RCC 7860 (cell line): ENCODE measurements at regions not wholly inside any gene's neighbourhood (a gene's known extent, or its start where the extent isn't known, plus 50 kb on each side); places are given as distances from the start of the nearest gene placed in this dataset.

Source experiments
- DNase-seq: peaks from one replicate; pipeline ENCODE4 v3.0.0-alpha.2; 2015; ENCODE audit warnings: low spot score
- FAIRE-seq: peaks from 2 replicates; lab custom pipeline; 2012; peaks lifted over from hg19 to GRCh38; lab: Jason Lieb, UNC

DNA sequence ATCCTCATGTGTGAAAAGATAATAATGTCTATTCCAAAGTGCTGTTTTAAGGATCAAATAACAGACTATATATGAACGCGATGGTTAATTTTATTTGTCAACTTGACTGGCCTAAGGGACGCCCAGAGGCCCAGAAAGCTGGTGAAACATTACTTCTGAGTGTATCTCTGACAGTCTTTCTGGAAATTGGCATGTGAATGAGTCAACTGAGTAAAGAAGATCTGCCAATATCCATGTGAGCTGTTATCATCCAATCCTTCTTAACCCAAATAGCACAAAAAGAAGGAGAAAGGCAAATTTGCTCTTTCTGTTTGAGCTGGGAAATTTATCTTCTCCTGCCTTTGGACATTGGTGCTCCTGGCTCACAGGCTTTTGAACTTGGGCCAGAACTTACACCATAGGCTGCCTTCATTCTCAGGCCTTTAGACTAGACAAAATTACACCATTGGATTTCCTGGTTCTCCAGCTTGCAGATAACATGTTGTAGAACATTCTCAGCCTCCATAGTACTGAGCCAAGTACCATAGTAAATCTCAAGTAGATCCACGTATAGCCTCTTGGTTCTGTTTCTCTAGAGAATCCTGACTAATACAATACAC, 114.7 kb upstream of the DOCK10 start:
- FAIRE-seq (no peak), DNase-seq (no peak)

DNA sequence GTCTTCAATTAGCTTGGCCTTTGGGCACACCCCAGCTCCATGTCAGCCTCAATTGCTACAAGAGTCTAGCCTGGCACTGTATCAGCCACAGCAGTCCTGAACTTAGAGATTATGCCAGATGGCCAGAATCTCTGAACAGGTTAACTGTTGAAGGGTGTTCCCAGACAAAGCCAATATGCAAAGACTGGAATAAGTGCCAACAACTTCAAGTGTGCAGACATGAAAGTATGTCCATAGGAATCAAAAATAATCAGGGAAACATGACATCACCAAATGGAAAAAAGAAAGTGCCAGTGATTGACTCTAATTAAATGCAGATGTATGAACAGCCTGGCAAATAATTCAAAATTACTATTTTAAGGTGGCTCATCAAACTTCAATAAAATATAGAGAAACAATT, 98.5 kb upstream of the DOCK10 start:
- DNase-seq = no peak
- FAIRE-seq = no peak

DNA sequence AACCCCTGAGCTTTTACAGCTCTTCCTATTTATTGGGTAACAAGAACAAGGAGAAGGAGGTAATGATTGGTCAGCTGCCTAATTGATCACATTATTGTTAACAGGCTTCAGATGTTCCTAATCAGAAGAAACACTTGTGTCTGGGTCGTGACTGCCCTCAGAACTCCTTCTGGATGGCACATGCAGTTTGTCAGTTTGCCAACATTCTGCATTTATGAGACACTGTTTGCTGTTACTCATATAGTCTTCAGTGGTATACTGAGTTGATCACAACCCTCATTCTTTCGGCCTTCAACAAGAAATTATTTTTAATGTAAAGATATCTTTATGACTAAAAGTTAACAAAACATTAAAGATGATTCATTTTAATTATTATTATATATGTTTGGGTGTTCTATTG, 95.7 kb upstream of the DOCK10 start:
- DNase-seq (no peak), FAIRE-seq (no peak)

DNA sequence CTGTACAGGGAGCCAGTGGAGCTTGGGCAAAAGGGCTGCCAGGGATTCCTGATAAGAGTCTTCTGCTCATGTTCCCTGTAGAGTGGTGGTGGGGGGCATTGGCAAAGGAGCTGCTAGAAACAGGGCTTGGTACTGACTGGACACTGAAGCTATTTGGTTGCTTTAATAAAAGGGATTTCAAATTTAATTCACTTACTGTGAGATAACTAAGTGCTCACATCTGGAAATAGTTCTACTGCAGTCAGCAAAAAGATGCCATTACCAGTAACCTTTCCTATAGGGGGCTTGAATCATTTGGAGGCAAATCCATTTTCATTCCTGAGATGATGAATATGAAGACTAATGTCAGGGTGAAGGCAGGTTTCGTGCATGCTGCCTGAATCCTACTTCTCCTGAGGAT, 94.3 kb upstream of the DOCK10 start:
- no peak for DNase-seq
- no peak for FAIRE-seq

DNA sequence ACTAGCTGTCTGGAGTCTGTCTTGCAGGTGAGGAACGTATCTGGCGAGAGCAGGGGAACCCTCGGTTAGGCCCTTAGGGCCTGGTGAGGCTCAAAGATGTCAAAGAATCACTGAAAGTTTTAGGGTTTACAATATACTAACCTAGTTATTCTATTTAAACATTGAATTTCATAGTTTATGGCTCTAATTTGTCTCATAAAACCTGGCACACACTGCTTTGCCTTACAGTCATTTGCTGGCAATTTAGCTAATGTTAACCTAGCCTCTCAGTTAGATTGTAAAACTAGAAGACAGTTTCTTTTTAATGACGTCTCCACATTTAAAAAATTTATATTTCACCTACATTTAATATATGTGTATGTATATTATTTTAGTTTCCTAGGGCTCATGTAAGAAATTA, 89.6 kb upstream of the DOCK10 start:
- FAIRE-seq = no peak

DNA sequence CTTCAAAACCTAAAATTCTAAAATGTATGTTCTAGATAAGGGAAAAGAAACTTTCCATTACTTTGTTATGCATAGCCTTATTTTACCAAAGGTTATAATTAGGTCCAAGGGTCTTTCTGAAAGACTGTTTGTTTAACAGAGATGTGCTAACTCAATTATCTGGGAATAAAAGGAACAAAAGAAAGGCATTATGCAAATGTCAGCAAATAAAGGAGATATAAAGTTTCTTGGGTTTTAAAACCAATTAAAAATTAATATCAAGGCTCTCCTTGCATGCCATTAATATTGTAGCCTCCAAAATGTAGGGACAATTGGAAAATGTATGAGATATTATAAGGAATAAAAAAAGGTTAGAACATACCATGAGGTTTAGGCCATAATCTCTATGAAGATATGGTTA, 87.8 kb upstream of the DOCK10 start:
- DNase-seq (no peak), FAIRE-seq (no peak)

More for the DNA sequence above, 89.6 kb upstream of the DOCK10 start:
- DNase-seq = no peak

DNA sequence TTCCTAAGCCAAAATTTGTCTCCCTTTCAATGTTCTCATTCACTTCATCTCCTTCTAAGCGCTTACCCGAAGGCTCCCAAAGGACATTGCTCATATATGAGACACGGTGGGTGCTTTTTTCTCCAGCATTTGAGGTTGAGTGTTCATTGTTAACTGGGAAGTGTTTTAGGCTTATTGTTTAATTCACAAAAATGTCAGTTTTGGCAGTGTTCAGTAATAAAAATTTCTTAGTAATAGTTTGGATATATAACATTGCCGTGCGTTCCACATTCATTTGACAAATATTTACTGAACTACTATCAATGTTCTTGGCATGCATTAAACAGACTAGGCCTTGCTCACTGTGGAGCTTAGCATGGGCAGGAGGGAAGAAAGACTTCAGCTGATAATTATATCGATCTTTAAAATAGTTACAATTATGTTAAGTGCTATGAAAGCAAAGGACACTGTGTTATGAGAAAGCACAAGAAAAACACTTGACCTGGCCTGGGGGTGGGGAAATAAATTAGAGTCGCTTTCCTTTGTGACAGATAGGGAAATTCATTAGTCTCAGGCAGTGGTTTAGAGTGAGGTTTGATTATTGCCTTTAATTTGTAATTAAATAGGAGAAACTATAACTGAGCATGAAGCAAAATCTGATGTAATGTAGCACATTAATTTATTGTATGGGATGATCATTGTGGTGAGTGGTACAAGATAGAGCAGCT, 82.2 kb upstream of the DOCK10 start:
- no peak for FAIRE-seq
- no peak for DNase-seq

DNA sequence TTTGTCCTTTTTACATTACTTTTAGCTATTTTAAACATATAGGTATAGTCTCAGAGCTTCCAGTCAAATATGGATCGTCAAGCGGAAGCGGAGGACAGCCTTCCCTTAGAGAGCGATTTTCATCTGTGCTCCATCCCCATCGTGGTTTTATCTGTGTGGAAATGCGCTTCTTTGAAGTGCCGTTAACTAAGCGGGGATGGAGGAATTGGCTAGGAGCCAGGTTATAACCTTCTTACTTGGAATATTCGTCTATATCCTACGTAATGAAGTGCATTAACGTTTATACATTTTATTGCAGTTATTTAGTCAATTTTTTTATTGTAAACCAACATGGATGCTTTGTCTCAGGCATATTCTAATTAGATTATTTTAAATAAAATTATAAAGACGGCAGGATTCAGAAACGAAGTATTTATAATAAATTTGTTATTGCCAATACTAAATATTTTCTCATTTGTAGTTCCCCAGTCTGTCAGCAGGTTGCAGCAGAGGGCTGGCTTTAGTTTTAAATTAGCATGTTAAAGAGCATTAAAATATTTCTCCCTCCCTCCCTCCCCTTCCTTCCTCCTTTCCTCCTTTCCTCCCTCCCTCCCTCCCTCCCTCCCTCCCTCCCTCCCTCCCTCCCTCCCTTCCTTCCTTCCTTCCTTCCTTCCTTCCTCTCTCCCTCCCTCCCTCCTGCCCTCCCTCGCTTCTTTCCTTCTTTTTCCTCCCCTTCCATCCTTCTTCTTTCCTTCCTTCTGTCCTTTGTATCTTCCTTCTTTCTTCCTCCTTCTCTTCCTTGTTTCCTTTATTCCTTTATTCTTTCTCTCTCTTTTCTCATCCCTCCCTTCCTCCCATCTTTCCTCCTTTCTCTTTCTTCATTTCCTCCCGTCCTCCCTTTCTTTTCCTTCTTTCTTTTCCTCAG, 80.6 kb upstream of the DOCK10 start:
- FAIRE-seq (peak; percentile 2), DNase-seq (no peak)

DNA sequence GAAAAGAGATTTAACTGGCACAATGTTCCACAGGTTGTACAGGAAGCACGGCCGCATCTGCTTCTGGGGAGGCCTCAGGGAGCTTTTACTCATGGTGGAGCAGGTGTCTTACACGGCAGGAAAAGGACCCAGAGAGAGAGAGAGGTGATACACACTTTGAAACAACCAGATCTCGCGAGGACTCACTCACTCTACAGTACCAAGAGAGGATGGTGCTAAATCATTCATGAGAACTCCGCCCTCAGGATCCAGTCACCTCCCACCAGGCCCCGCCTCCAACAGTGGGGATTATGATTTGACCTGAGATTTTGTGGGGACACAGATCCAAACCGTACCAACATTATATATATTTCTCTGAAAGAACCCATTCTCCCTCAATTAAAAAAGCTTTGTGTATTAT, 79.7 kb upstream of the DOCK10 start:
- FAIRE-seq (no peak), DNase-seq (no peak)

DNA sequence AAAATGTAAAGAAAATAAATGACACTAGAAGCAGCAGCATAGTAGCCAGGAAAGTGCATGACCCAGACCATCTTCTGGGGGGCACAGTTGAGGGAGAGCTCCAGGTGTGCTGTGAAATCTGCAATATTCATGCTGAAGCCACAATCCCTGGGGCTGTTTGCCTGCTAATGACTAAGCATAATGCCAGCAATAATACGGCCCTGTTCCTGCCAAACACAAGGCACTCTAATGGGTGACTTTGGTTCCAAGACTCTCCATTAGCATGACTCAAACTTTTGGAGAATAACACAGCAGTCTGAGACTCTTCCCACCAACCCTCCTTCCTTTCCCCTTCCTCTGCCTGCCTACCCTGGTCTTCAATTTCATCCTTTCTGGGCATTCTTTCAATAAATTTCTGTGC, 77.9 kb upstream of the DOCK10 start:
- peak; percentile 36 for DNase-seq
- FAIRE-seq = no peak

DNA sequence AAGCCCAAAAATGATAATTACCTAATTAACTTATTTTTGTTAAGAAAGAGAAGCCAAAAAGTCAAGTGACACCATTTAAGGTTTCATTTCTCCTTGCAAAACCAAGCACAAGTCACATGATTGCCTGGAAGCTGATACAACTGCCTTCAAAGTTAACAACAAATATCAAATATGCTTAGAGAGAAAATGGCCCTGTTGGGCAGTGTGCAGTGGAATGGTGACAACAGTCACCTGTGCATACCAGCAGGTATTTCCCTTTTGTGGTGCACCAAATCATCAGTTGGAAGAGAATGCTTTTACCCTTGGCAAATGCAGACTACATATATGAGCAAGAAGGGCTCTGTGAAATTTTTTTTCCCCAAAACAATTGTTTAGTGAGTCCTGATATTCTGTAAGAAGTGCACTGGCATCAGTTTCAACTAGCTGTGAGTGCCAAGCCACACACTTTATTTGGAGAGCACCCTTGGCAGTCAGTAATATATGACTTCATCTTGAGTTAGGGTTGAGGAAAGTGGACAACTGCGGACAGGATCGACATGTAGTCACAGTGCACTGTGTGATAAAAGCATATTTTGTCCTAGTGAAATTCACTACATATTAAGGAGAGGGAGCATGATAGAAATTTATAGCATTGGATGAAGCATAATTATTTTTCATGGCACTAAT, 74.9 kb upstream of the DOCK10 start:
- no peak for FAIRE-seq

DNA sequence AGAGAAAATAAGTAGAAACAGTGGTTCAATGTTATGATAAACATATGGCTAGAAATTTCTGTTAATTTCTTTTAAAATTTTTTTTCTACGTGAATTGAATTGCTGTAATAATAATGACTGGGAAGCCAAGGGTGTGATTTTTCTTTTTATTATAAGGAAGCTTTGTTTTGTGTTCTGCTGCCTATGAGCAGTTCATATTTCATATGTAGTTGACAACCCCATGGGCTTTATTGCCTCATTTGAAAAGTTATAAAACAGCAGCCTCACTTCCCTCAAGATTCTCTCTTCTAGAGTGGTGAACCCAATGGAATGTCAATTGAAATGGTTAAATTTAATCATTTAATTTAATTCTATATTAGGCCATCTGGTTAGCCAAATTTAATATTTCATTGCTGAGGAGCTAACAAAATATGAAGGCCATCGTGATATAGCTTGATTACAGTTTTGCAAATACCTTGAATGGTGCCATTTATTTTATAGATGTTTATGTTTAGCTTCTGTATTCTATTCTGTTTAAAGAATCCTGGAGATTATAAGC, 72.6 kb upstream of the DOCK10 start:
- no peak for FAIRE-seq

More for the DNA sequence above, 74.9 kb upstream of the DOCK10 start:
- no peak for DNase-seq

DNA sequence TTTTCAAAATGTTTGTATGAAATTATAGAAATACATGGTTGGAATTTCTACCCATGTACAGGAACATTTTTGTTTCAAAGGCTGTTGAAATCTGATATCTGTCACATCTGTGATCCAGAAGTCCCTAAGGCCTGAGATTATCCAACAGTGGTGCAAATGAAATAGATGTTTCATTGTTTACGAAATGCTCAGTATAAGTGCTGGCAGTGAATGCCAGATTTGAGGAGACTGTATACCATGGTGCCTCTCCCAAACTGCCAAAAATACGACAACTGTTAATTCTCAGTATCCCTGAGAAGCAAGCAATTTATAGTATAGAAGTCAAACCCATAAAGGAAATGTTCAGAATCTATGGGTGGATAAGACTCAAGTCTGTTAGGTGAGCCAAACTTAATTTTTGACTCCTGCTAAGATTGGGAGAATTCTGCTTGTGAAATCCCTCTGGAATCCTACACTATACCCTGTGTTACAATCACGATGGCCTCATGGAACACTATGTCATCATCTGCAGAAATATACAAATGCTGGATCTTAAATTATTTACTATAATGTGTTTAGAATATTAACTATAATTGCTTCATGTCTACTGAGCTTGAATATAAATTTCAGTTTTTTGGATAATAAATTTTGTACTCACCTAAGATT, 71.2 kb upstream of the DOCK10 start:
- no peak for FAIRE-seq

More for the DNA sequence above, 72.6 kb upstream of the DOCK10 start:
- DNase-seq = no peak

DNA sequence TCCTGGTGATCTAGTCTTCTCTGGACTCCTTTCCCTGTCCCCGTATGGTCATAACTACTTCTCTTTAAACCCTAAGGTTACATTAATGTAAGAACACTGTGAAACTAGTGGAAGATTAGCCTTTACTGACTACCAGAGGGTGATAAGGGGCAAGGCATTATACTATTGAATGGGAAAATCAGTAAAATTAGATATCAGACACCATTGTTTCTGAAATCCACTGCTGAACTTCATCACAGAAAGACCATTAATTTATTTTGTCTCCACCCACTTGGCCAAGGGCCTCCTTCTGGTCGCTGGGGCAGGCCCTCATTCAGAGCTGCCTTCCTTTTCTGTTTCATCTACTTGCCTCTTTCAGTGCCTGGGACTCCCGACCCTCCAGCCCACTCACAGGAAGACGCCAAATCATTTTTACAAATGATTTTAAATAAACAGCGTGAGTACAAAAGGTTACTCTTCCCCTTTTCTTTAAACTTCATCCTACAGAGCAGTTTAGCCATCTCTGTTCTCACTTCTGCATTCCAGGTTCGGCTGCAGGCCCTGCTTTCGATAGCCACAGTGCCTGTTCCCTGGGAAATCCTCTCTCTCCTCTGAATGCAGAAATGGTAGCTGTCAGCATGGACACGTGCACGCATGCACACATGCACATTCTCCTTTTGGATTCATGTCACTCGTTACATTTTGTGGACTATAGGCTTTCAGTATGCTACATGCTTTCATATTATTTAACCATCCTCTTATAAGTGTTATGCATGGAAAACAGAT, 70.3 kb upstream of the DOCK10 start:
- no peak for FAIRE-seq
- no peak for DNase-seq

More for the DNA sequence above, 71.2 kb upstream of the DOCK10 start:
- no peak for DNase-seq

DNA sequence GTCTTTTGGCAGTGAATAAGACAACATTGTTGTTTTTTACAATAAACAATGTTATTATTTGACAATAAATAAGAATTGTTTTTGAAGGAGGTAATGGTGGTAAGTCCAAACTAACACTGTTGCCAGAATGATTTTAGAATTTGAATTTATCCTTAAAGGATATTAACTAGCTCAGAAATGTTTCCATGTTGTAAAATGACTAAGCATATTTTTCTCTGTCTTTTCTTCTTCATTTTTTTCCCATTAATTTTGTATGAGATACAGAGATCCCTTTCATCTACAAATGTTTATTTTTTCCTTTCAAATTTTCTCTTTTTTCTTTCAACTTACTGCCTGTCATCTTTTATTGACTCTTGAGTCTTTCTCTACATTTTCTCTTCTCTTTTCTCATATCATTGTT, 66.5 kb upstream of the DOCK10 start:
- FAIRE-seq (no peak), DNase-seq (no peak)

DNA sequence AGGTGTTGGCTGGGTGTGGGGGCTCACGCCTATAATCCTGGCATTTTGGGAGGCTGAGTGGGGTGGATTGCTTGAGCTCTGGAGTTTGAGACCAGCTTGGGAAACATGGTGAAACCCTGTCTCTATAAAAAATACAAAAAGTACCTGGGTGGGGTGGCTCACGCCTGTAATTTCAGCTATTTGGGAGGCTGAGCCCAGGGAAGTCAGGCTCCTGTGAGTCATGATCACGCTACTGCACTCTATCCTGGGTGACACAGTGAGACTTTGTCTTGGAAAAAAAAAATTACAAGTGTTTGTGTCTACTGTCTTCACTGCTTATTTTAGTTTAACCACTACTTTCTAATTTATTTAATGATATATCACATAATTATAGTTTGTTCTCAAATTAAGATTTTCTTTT, 62.7 kb upstream of the DOCK10 start:
- peak; percentile 57 for FAIRE-seq
- DNase-seq = peak; percentile 17

DNA sequence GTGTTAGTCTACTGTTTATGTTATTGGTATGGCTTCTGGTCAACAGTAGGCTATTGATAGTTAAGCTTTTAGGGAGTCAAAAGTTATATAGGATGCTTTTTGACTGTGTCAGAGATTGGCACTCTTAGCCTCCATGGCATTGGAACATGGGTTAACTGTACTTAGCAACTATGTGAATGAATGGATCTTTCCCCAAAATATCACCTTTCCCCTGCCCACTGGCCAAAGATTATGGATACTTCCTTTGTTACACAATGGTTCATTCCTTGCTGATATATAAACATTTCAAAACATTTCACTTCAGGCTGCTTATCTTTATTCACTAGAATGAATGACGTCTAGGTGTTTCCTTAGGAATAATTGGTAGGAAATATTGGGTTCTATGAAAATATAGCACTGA, 62.1 kb upstream of the DOCK10 start:
- DNase-seq (no peak), FAIRE-seq (no peak)

DNA sequence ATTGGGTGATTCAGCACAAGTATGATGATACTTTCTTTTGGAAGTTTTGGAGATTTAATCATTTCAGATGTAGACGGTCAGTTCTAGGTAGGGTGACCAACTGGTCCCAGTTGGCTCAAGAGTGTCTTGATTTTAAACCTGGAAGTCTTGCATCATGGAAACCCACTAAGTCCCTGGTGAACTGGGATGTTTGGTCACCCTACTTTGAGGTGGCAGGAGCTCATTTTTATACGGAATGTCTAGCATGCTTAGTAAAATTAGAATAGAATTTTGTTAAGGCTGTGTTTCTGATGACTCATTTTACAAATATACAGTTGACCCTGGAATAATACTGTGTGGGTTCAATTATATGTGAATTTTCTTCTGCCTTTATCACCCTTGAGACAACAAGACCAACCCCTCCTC, 61.5 kb upstream of the DOCK10 start:
- DNase-seq = peak; percentile 86
- FAIRE-seq = peak; percentile 87

DNA sequence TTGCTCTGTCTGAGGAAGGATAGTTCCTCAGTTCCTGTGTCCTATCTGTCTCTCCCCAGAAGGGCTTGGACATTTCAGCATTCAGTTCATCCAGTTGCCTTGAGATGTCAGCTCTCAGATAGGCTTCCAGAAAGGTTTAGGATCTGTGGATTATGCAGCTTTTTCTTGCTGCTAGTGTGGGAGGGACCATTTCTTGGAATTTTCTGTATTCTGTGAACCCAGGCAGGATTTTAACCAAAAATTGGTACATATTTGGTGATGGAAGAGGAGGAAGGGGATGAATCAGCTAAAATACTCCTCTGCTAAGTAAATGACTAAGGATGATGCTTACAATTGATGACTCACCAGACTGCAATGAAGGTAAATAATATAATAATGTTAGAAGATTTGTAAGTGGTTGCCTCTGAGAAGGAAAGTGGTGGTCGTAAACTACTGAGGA, 58.6 kb upstream of the DOCK10 start:
- peak; percentile 98 for DNase-seq
- peak; percentile 95 for FAIRE-seq

DNA sequence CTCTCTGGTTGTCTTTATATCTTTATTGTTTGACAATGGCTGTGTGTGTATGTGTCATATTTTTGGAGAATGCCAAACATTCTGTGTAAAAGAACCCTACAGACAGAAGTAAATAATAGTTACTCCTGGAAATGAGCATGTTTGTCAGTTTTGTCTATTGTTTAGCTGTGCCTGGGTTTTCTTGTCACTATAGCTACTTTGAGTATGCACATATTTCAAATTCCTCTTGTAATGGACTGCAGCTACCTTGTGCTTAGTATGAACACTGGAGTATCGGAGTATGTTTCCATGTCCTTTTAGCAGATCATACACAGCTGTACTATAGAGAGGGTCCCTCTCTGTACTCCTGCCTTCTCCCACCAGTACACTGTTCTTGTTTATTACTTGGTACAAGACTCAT, 58.0 kb upstream of the DOCK10 start:
- FAIRE-seq (no peak), DNase-seq (peak; percentile 80)
